ENCODE measurements at regions not wholly inside any gene's neighbourhood (a gene's known extent, or its start where the extent isn't known, plus 50 kb on each side); places are given as distances from the start of the nearest gene placed in this dataset.

- Histone ChIP-seq H3K36me3 (no peaks in the 10 kb centered on the region), H3K9me3 (no peaks in the 10 kb centered on the region), H3K4me1 (no peaks in the 10 kb centered on the region), H3K27ac (no peak overlapping the region), H3K27me3 (no peaks in the 10 kb centered on the region), H3K4me3 (no peak overlapping the region)
- no peak for TF ChIP-seq CTCF (IDR thresholded peaks at IDR 0.05)
- ATAC-seq, result no peak
- DNase-seq, result no peak
- intact Hi-C loops (cut with DNase I), result no loop called here
Measured at GRCh38 chr2:19434413-19434812, 76.0 kb upstream of the OSR1 start.

GRCh38 chr2:19426941-19427340 is 68.5 kb upstream of the OSR1 start:
- Histone ChIP-seq H3K9me3 (no peaks in the 10 kb centered on the region), H3K27me3 (no peaks in the 10 kb centered on the region), H3K27ac (no peak overlapping the region), H3K4me3 (no peak overlapping the region), H3K36me3 (no peaks in the 10 kb centered on the region), H3K4me1 (no peaks in the 10 kb centered on the region)
- DNase-seq, result no peak
- intact Hi-C loops (cut with DNase I), result no loop called here
- TF ChIP-seq CTCF (IDR thresholded peaks at IDR 0.05), result no peak
- no peak for ATAC-seq

- no peaks in the 10 kb centered on the region for H3K27me3 ChIP-seq
- H3K36me3 ChIP-seq, result no peaks in the 10 kb centered on the region
- no peak overlapping the region for H3K4me3 ChIP-seq
- H3K4me1 ChIP-seq, result no peaks in the 10 kb centered on the region
- H3K9me3 ChIP-seq, result no peaks in the 10 kb centered on the region
- DNase-seq (no peak), ATAC-seq (no peak)
- TF ChIP-seq CTCF (IDR thresholded peaks at IDR 0.05), result no peak
- intact Hi-C loops (cut with DNase I), result no loop called here
- H3K27ac ChIP-seq, result no peak overlapping the region
Measured at GRCh38 chr2:19426144-19426543, 67.7 kb upstream of the OSR1 start.

- DNase-seq (peak in 1 of 4 donors; percentile 10), ATAC-seq (no peak)
Measured at GRCh38 chr2:19425419-19425818, 67.0 kb upstream of the OSR1 start.

GRCh38 chr2:19419211-19419880 is 60.9 kb upstream of the OSR1 start:
- Histone ChIP-seq H3K27me3 (no peaks in the 10 kb centered on the region), H3K36me3 (no peaks in the 10 kb centered on the region), H3K4me1 (no peaks in the 10 kb centered on the region), H3K9me3 (no peaks in the 10 kb centered on the region), H3K27ac (no peak overlapping the region), H3K4me3 (no peak overlapping the region)
- DNase-seq (no peak), ATAC-seq (no peak)
- intact Hi-C loops (cut with DNase I), result no loop called here
- TF ChIP-seq CTCF (IDR thresholded peaks at IDR 0.05), result no peak

More at GRCh38 chr2:19425419-19425818, 67.0 kb upstream of the OSR1 start:
- Histone ChIP-seq H3K36me3 (no peaks in the 10 kb centered on the region), H3K4me3 (no peak overlapping the region), H3K4me1 (no peaks in the 10 kb centered on the region), H3K27ac (no peak overlapping the region), H3K9me3 (no peaks in the 10 kb centered on the region), H3K27me3 (no peaks in the 10 kb centered on the region)
- no peak for TF ChIP-seq CTCF (IDR thresholded peaks at IDR 0.05)
- intact Hi-C loops (cut with DNase I), result no loop called here

All from left lung (tissue), 4 donors.